ENCODE measurements at regions not wholly inside any gene's neighbourhood (a gene's known extent, or its start where the extent isn't known, plus 50 kb on each side); places are given as distances from the start of the nearest gene placed in this dataset.

DNA sequence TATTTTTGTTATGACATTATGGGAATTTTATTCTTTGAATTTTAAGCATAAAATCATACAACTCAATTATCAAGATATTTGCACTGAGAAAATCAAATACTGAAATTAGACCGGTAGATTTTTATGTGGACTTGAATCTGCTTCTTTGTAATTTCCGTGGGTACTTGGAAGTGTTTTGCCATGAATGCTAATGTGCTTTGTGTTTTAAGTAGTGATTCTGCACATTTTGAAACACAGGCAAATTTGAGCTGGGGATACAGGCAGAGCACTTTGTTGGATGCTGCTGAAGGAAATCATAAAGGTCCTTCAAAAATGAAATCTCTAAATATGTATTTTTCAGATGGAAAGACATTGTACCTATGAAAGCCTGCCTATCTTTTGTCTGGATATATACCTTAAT, 446.3 kb upstream of the POU3F3 start:
- TF ChIP-seq, protein P1, sequence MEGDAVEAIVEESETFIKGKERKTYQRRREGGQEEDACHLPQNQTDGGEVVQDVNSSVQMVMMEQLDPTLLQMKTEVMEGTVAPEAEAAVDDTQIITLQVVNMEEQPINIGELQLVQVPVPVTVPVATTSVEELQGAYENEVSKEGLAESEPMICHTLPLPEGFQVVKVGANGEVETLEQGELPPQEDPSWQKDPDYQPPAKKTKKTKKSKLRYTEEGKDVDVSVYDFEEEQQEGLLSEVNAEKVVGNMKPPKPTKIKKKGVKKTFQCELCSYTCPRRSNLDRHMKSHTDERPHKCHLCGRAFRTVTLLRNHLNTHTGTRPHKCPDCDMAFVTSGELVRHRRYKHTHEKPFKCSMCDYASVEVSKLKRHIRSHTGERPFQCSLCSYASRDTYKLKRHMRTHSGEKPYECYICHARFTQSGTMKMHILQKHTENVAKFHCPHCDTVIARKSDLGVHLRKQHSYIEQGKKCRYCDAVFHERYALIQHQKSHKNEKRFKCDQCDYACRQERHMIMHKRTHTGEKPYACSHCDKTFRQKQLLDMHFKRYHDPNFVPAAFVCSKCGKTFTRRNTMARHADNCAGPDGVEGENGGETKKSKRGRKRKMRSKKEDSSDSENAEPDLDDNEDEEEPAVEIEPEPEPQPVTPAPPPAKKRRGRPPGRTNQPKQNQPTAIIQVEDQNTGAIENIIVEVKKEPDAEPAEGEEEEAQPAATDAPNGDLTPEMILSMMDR (IDR thresholded peaks at IDR 0.05) = no peak
- no peak for TF ChIP-seq POLR2A (IDR thresholded peaks at IDR 0.05)
